Activated naive CD4-positive, alpha-beta T cell treated with anti-CD3 and anti-CD28 coated beads, Interleukin-2, amount 50 U/mL, for 72 hours (primary cell): ENCODE measurements at regions not wholly inside any gene's neighbourhood (a gene's known extent, or its start where the extent isn't known, plus 50 kb on each side); places are given as distances from the start of the nearest gene placed in this dataset.

ENCODE experiments used
- ATAC-seq, 2 donors: fragments of 150-1000 bp; cut with Tn5 transposase; 2 replicates each; pipeline ENCODE4 v1.10.0; 2021; ENCODE audit warnings: mild to moderate bottlenecking in 2 of 2, moderate library complexity in 2 of 2
- DNase-seq, 2 donors: peaks; one replicate each; pipeline ENCODE4 v3.0.0; 2021 to 2022; ENCODE audit warnings: low spot score in 2 of 2
- H3K27ac Mint-ChIP-seq, 2 donors: one replicate each; pipeline ENCODE4 v1.8.0; 2022; ENCODE audit warnings: mild to moderate bottlenecking in 2 of 2, mixed read lengths in 2 of 2
- H3K36me3 Mint-ChIP-seq, 2 donors: one replicate each; pipeline ENCODE4 v1.8.0; 2022; ENCODE audit warnings: mixed read lengths in 2 of 2
- H3K9me3 Mint-ChIP-seq, 2 donors: one replicate each; pipeline ENCODE4 v1.8.0; 2022; ENCODE audit warnings: mixed read lengths in 2 of 2

- no peaks in the 10 kb centered on the region for H3K36me3 Mint-ChIP-seq
- ATAC-seq (no peak), DNase-seq (no peak)
- H3K9me3 Mint-ChIP-seq: no peaks in the 10 kb centered on the region
- no peak overlapping the region for H3K27ac Mint-ChIP-seq
Observed at GRCh38 chr3:87175732-87176131, 51.4 kb upstream of the CHMP2B start.

GRCh38 chr3:87173776-87174175 is 53.3 kb upstream of the CHMP2B start:
- no peak for DNase-seq
- no peaks in the 10 kb centered on the region for H3K36me3 Mint-ChIP-seq
- no peaks in the 10 kb centered on the region for H3K9me3 Mint-ChIP-seq
- no peak for ATAC-seq
- H3K27ac Mint-ChIP-seq: no peak overlapping the region

GRCh38 chr3:87173071-87173470 is 54.0 kb upstream of the CHMP2B start:
- no peaks in the 10 kb centered on the region for H3K9me3 Mint-ChIP-seq
- DNase-seq: no peak
- H3K36me3 Mint-ChIP-seq: no peaks in the 10 kb centered on the region
- ATAC-seq: no peak
- H3K27ac Mint-ChIP-seq: no peak overlapping the region

- DNase-seq: peak in 1 of 2 donors; percentile 17
- ATAC-seq: peak in 1 of 2 donors; percentile 63
- no peaks in the 10 kb centered on the region for H3K36me3 Mint-ChIP-seq
- no peaks in the 10 kb centered on the region for H3K9me3 Mint-ChIP-seq
- no peak overlapping the region for H3K27ac Mint-ChIP-seq
Observed at GRCh38 chr3:87167628-87168456, 59.3 kb upstream of the CHMP2B start.

GRCh38 chr3:87164245-87164644 is 62.9 kb upstream of the CHMP2B start:
- Mint-ChIP-seq H3K9me3 (no peaks in the 10 kb centered on the region), H3K36me3 (no peaks in the 10 kb centered on the region)

GRCh38 chr3:87161851-87162250 is 65.3 kb upstream of the CHMP2B start:
- H3K36me3 Mint-ChIP-seq: no peaks in the 10 kb centered on the region
- ATAC-seq (no peak), DNase-seq (no peak)
- no peak overlapping the region for H3K27ac Mint-ChIP-seq
- no peaks in the 10 kb centered on the region for H3K9me3 Mint-ChIP-seq

More at GRCh38 chr3:87164245-87164644, 62.9 kb upstream of the CHMP2B start:
- no peak overlapping the region for H3K27ac Mint-ChIP-seq
- DNase-seq (no peak), ATAC-seq (no peak)

- no peaks in the 10 kb centered on the region for H3K9me3 Mint-ChIP-seq
- no peak overlapping the region for H3K27ac Mint-ChIP-seq
- H3K36me3 Mint-ChIP-seq: no peaks in the 10 kb centered on the region
- DNase-seq (no peak), ATAC-seq (no peak)
Observed at GRCh38 chr3:87161417-87161816, 65.7 kb upstream of the CHMP2B start.

GRCh38 chr3:87161013-87161412 is 66.1 kb upstream of the CHMP2B start:
- Mint-ChIP-seq H3K36me3 (no peaks in the 10 kb centered on the region), H3K9me3 (no peaks in the 10 kb centered on the region), H3K27ac (no peak overlapping the region)
- no peak for DNase-seq
- ATAC-seq: no peak

GRCh38 chr3:87158823-87159222 is 68.3 kb upstream of the CHMP2B start:
- H3K27ac Mint-ChIP-seq: no peak overlapping the region
- DNase-seq (no peak), ATAC-seq (no peak)
- no peaks in the 10 kb centered on the region for H3K36me3 Mint-ChIP-seq
- H3K9me3 Mint-ChIP-seq: no peaks in the 10 kb centered on the region

GRCh38 chr3:87148020-87148419 is 79.1 kb upstream of the CHMP2B start:
- ATAC-seq: no peak
- no peak for DNase-seq
- Mint-ChIP-seq H3K9me3 (peaks cover 4 to 5% of the 10 kb centered on the region in 2 donors), H3K36me3 (peaks cover 0 to 9% of the 10 kb centered on the region in 2 donors), H3K27ac (no peak overlapping the region)

- DNase-seq (no peak), ATAC-seq (no peak)
- peaks cover 0 to 9% of the 10 kb centered on the region in 2 donors for H3K36me3 Mint-ChIP-seq
- peaks cover 4 to 5% of the 10 kb centered on the region in 2 donors for H3K9me3 Mint-ChIP-seq
- H3K27ac Mint-ChIP-seq: no peak overlapping the region
Observed at GRCh38 chr3:87147562-87147961, 79.5 kb upstream of the CHMP2B start.

GRCh38 chr3:87145553-87145952 is 81.6 kb upstream of the CHMP2B start:
- ATAC-seq: no peak
- peak in 1 of 2 donors; percentile 4 for DNase-seq
- Mint-ChIP-seq H3K36me3 (peaks cover 10 to 14% of the 10 kb centered on the region in 2 donors), H3K9me3 (peaks cover 5 to 13% of the 10 kb centered on the region in 2 donors), H3K27ac (no peak overlapping the region)

GRCh38 chr3:87136066-87136596 is 91.0 kb upstream of the CHMP2B start:
- DNase-seq (no peak), ATAC-seq (no peak)
- Mint-ChIP-seq H3K36me3 (peaks cover 7 to 13% of the 10 kb centered on the region in 2 donors), H3K9me3 (peaks cover 12 to 13% of the 10 kb centered on the region in 2 donors), H3K27ac (no peak overlapping the region)

- H3K27ac Mint-ChIP-seq: no peak overlapping the region
- H3K36me3 Mint-ChIP-seq: peaks cover 6 to 9% of the 10 kb centered on the region in 2 donors
- DNase-seq: no peak
- peaks cover 9 to 10% of the 10 kb centered on the region in 2 donors for H3K9me3 Mint-ChIP-seq
- ATAC-seq: no peak
Observed at GRCh38 chr3:87135412-87135811, 91.7 kb upstream of the CHMP2B start.

GRCh38 chr3:87132801-87133200 is 94.3 kb upstream of the CHMP2B start:
- no peak overlapping the region for H3K27ac Mint-ChIP-seq
- DNase-seq: no peak
- H3K36me3 Mint-ChIP-seq: no peaks in the 10 kb centered on the region
- no peaks in the 10 kb centered on the region for H3K9me3 Mint-ChIP-seq
- no peak for ATAC-seq

- Mint-ChIP-seq H3K9me3 (no peaks in the 10 kb centered on the region), H3K36me3 (no peaks in the 10 kb centered on the region), H3K27ac (no peak overlapping the region)
- DNase-seq (no peak), ATAC-seq (no peak)
Observed at GRCh38 chr3:87128006-87128405, 99.1 kb upstream of the CHMP2B start.

- ATAC-seq (no peak), DNase-seq (no peak)
- Mint-ChIP-seq H3K27ac (no peak overlapping the region), H3K9me3 (no peaks in the 10 kb centered on the region), H3K36me3 (no peaks in the 10 kb centered on the region)
Observed at GRCh38 chr3:87127281-87127680, 99.8 kb upstream of the CHMP2B start.

- ATAC-seq (no peak), DNase-seq (no peak)
- Mint-ChIP-seq H3K27ac (no peak overlapping the region), H3K36me3 (no peaks in the 10 kb centered on the region), H3K9me3 (no peaks in the 10 kb centered on the region)
Observed at GRCh38 chr3:87126321-87126720, 100.8 kb upstream of the CHMP2B start.
